SU-DHL-6 (cell line): ENCODE measurements at regions not wholly inside any gene's neighbourhood (a gene's known extent, or its start where the extent isn't known, plus 50 kb on each side); places are given as distances from the start of the nearest gene placed in this dataset.

Source experiments
- H2AFZ ChIP-seq: fragments of 200-600 bp; sonication (generic); 2 replicates; pipeline ENCODE4 v1.6.1; 2014; ENCODE audit warnings: low read depth, mild to moderate bottlenecking, moderate library complexity, mixed read lengths, antibody characterized with exemption, low read length; ENCODE audit not compliant: severe bottlenecking
- H3F3A ChIP-seq: fragments of 200-600 bp; shearing (Covaris generic); 2 replicates; pipeline ENCODE4 v1.6.0; 2016; ENCODE audit warnings: antibody characterized with exemption, mild to moderate bottlenecking; ENCODE audit not compliant: insufficient read depth
- H3K27ac ChIP-seq: fragments of 200-600 bp; sonication (generic); 2 replicates; pipeline ENCODE4 v1.5.1; 2016; ENCODE audit warnings: low read depth, mild to moderate bottlenecking, low read length, moderate library complexity, mixed read lengths
- H3K27me3 ChIP-seq: fragments of 200-600 bp; sonication (generic), shearing (Covaris generic); 2 replicates; pipeline ENCODE4 v1.6.0; 2014; ENCODE audit warnings: mild to moderate bottlenecking, low read length
- H3K36me3 ChIP-seq: fragments of 200-600 bp; sonication (generic); 2 replicates; pipeline ENCODE4 v1.6.1; 2014; ENCODE audit warnings: mild to moderate bottlenecking, low read length, mixed read lengths
- H3K4me2 ChIP-seq: fragments of 300-600, 200-600 bp; shearing (Covaris generic), sonication (generic); 2 replicates; pipeline ENCODE4 v1.6.0; 2014; ENCODE audit warnings: low read length, low read depth, mild to moderate bottlenecking; ENCODE audit not compliant: poor library complexity, severe bottlenecking
- H3K4me3 ChIP-seq: fragments of 200-600 bp; sonication (generic); 2 replicates; pipeline ENCODE4 v1.5.1; 2014; ENCODE audit warnings: antibody characterized with exemption, low read length, mild to moderate bottlenecking, mixed read lengths; ENCODE audit not compliant: insufficient read depth, poor library complexity, severe bottlenecking
- H3K79me2 ChIP-seq: fragments of 200-600 bp; sonication (generic); 2 replicates; pipeline ENCODE4 v1.6.1; 2014; ENCODE audit warnings: mild to moderate bottlenecking, low read length, moderate library complexity; ENCODE audit not compliant: insufficient read depth
- H3K9ac ChIP-seq: fragments of 200-600 bp; sonication (generic); 2 replicates; pipeline ENCODE4 v1.7.0; 2014; ENCODE audit warnings: mild to moderate bottlenecking, low read length
- H3K9me2 ChIP-seq: fragments of 200-600 bp; sonication (generic); replicated peaks from 2 replicates; pipeline ENCODE4 v1.6.1; 2014; ENCODE audit warnings: low read length; ENCODE audit not compliant: insufficient read depth
- H3K9me3 ChIP-seq: fragments of 200-600 bp; sonication (generic); 2 replicates; pipeline ENCODE4 v1.6.1; 2014; ENCODE audit warnings: low read length, mixed read lengths; ENCODE audit not compliant: insufficient read depth
- H4K20me1 ChIP-seq: fragments of 200-600 bp; sonication (generic); 2 replicates; pipeline ENCODE4 v1.6.1; 2014; ENCODE audit warnings: low read depth, mild to moderate bottlenecking, antibody characterized with exemption, low read length, moderate library complexity, mixed read lengths
- EZH2phosphoT487 ChIP-seq: fragments of 200-600 bp; sonication (generic), shearing (Covaris generic); conservative IDR thresholded peaks from 2 replicates; pipeline ENCODE4 v1.6.1; 2018; ENCODE audit warnings: mild to moderate bottlenecking, antibody characterized with exemption, low read length, moderate library complexity, mixed read lengths
- TF ChIP-seq, protein P1 (sequence below): fragments of 200-600 bp; sonication (generic); IDR thresholded peaks from one replicate; pipeline ENCODE4 v1.5.1; 2017; ENCODE audit warnings: antibody characterized with exemption, mild to moderate bottlenecking, low read length, moderate library complexity; ENCODE audit not compliant: insufficient read depth, poor library complexity, severe bottlenecking

DNA sequence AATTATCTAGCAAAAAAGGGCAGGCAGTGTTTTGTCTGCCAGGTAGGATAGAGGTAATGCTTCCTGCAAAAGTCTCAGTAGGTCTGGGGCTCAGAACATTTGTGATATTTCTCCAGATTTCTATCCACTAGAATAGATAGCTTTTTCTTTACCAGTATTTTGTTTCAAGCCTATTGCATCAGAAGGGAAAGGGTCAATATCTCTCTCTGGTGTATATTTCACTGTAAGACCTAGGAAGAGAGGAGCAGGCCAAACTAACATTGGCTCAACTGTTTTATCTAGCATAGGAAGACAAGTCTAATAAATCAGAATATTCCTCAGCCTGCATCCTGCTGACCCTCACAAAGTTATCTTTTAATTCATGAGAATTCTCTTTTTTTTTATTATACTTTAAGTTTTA, 106.7 kb upstream of the DAAM1 start:
- no peaks in the 10 kb centered on the region for H3K79me2 ChIP-seq
- no peaks in the 10 kb centered on the region for H3K9me3 ChIP-seq
- no peak for TF ChIP-seq EZH2phosphoT487
- TF ChIP-seq, protein P1, sequence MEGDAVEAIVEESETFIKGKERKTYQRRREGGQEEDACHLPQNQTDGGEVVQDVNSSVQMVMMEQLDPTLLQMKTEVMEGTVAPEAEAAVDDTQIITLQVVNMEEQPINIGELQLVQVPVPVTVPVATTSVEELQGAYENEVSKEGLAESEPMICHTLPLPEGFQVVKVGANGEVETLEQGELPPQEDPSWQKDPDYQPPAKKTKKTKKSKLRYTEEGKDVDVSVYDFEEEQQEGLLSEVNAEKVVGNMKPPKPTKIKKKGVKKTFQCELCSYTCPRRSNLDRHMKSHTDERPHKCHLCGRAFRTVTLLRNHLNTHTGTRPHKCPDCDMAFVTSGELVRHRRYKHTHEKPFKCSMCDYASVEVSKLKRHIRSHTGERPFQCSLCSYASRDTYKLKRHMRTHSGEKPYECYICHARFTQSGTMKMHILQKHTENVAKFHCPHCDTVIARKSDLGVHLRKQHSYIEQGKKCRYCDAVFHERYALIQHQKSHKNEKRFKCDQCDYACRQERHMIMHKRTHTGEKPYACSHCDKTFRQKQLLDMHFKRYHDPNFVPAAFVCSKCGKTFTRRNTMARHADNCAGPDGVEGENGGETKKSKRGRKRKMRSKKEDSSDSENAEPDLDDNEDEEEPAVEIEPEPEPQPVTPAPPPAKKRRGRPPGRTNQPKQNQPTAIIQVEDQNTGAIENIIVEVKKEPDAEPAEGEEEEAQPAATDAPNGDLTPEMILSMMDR: no peak
- H3K36me3 ChIP-seq: no peaks in the 10 kb centered on the region
- no peak overlapping the region for H3K4me3 ChIP-seq
- H3K9ac ChIP-seq: no peak overlapping the region
- no peaks in the 10 kb centered on the region for H3K9me2 ChIP-seq
- no peak overlapping the region for H2AFZ ChIP-seq
- no peaks in the 10 kb centered on the region for H3K27me3 ChIP-seq
- H4K20me1 ChIP-seq: peaks cover 3% of the 10 kb centered on the region; the same call in 1 of the 2 replicates
- H3K4me2 ChIP-seq: no peak overlapping the region
- no peak overlapping the region for H3K27ac ChIP-seq
- H3F3A ChIP-seq: no peaks in the 10 kb centered on the region

DNA sequence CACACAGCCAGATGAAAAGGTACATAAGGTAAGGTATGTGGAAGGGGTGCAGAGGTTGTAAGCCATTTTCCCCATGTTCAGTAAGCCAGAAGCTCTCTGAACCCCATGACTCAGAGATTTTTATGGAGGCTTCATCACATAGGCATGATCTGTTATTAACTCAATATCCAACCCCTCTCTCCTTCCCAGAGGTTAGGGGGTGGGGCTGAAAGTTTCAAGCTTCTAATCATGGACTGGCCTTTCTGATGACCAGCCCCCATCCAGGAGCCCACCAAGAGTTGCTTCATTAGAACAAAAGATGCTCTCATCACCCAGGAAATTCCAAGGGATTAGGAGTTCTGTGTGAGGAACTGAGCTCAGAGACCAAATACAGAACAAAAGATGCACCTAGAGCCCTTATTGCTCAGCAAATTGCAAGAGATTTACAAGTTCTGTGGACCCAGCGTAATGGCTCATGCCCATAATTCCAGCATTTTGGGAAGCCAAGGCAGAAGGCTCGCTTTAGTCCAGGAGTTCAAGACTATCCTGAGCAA, 103.2 kb upstream of the DAAM1 start:
- H3K27ac ChIP-seq: no peak overlapping the region
- TF ChIP-seq, protein P1: no peak
- no peak for TF ChIP-seq EZH2phosphoT487
- H3K4me2 ChIP-seq: no peak overlapping the region
- H3F3A ChIP-seq: no peaks in the 10 kb centered on the region
- H3K9me2 ChIP-seq: no peaks in the 10 kb centered on the region
- no peaks in the 10 kb centered on the region for H3K36me3 ChIP-seq
- H2AFZ ChIP-seq: no peak overlapping the region
- H3K4me3 ChIP-seq: no peak overlapping the region
- no peaks in the 10 kb centered on the region for H3K9me3 ChIP-seq
- no peaks in the 10 kb centered on the region for H4K20me1 ChIP-seq
- H3K27me3 ChIP-seq: no peaks in the 10 kb centered on the region
- H3K9ac ChIP-seq: no peak overlapping the region
- H3K79me2 ChIP-seq: no peaks in the 10 kb centered on the region

DNA sequence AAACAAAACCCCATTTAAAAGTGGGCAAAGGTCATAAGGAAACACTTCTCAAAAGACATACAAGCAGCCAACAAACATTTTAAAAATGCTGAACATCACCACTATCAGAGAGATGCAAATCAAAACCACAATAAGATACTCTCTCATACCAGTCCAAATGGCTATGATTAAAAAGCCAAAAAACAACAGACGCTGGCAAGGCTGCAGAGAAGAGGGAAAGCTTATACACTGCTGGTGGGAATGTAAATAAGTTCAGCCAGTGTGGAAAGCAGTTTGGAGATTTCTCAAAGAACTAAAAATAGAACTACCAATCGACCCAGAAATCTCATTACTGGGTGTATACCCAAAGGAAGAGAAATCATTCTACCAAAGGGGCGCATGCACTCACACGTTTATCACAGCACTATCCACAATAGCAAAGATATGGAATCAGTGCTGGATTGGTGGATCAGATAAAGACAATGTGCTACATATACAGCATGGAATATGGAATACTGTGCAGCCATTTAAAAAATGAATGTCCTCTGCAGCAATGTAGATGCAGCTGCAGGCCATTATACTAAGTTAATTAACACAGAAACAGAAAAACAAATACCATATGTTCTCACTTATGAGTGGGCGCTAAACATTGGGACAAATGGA, 102.1 kb upstream of the DAAM1 start:
- no peaks in the 10 kb centered on the region for H3F3A ChIP-seq
- no peak overlapping the region for H3K27ac ChIP-seq
- no peak overlapping the region for H3K4me3 ChIP-seq
- H4K20me1 ChIP-seq: no peaks in the 10 kb centered on the region
- H3K36me3 ChIP-seq: no peaks in the 10 kb centered on the region
- no peaks in the 10 kb centered on the region for H3K9me3 ChIP-seq
- H3K27me3 ChIP-seq: no peaks in the 10 kb centered on the region
- H2AFZ ChIP-seq: no peak overlapping the region
- H3K9me2 ChIP-seq: no peaks in the 10 kb centered on the region
- TF ChIP-seq EZH2phosphoT487: no peak
- TF ChIP-seq, protein P1: no peak
- no peak overlapping the region for H3K4me2 ChIP-seq
- H3K79me2 ChIP-seq: no peaks in the 10 kb centered on the region
- H3K9ac ChIP-seq: no peak overlapping the region
